Activated B cell treated with CpG ODN at 0.5 μM for 24 hours (primary cell): ENCODE measurements at regions not wholly inside any gene's neighbourhood (a gene's known extent, or its start where the extent isn't known, plus 50 kb on each side); places are given as distances from the start of the nearest gene placed in this dataset.

ENCODE experiments used
- ATAC-seq: fragments of 200-7000 bp; cut with Tn5 transposase; one replicate; pipeline ENCODE4 v1.10.0; 2021; ENCODE audit warnings: low read depth, mild to moderate bottlenecking, moderate library complexity
- CTCF ChIA-PET: fragments of 350-600 bp; sonication (Branson Sonifier 250); formaldehyde crosslinking; loops from one replicate; lab custom pipeline; 2021; ENCODE audit warnings: antibody characterized with exemption; lab: Charles Lee
- POLR2A ChIA-PET: fragments of 350-600 bp; sonication (Branson Sonifier 250); formaldehyde crosslinking; loops from one replicate; lab custom pipeline; 2021; ENCODE audit warnings: antibody characterized with exemption; lab: Charles Lee
- DNase-seq: peaks from one replicate; pipeline ENCODE4 v3.0.0; 2022
- H3K27ac Mint-ChIP-seq: one replicate; pipeline ENCODE4 v1.8.0; 2020; ENCODE audit warnings: mixed read lengths
- H3K27me3 Mint-ChIP-seq: one replicate; pipeline ENCODE4 v1.8.0; 2021; ENCODE audit warnings: mixed read lengths
- H3K36me3 Mint-ChIP-seq: one replicate; pipeline ENCODE4 v1.8.0; 2021; ENCODE audit warnings: low read depth, mixed read lengths
- H3K4me1 Mint-ChIP-seq: one replicate; pipeline ENCODE4 v1.8.0; 2021; ENCODE audit warnings: mixed read lengths
- H3K4me3 Mint-ChIP-seq: one replicate; pipeline ENCODE4 v1.8.0; 2020; ENCODE audit warnings: mild to moderate bottlenecking, mixed read lengths
- H3K9me3 Mint-ChIP-seq: one replicate; pipeline ENCODE4 v1.8.0; 2020; ENCODE audit warnings: mixed read lengths
- intact Hi-C: fragments of 100-400 bp; cut with micrococcal nuclease; formaldehyde crosslinking; loops from one replicate; pipeline ENCODE4 v1.15.1; 2024
- TF ChIP-seq, protein P1 (sequence below): fragments of 200-600 bp; IDR thresholded peaks from one replicate; pipeline ENCODE4 v1.8.0; 2022; ENCODE audit warnings: antibody characterized with exemption, mild to moderate bottlenecking

GRCh38 chr6:85824329-85824728 lies 181.6 kb upstream of the SYNCRIP start:
- POLR2A ChIA-PET = no interaction called here
- H3K4me3 Mint-ChIP-seq = no peak overlapping the region
- no peak overlapping the region for H3K27ac Mint-ChIP-seq
- H3K9me3 Mint-ChIP-seq = peaks cover 22% of the 10 kb centered on the region
- no peaks in the 10 kb centered on the region for H3K4me1 Mint-ChIP-seq
- no peaks in the 10 kb centered on the region for H3K36me3 Mint-ChIP-seq
- intact Hi-C loops = no loop called here
- no peaks in the 10 kb centered on the region for H3K27me3 Mint-ChIP-seq
- CTCF ChIA-PET = no interaction called here
- ATAC-seq (no peak), DNase-seq (no peak)
- TF ChIP-seq, protein P1, sequence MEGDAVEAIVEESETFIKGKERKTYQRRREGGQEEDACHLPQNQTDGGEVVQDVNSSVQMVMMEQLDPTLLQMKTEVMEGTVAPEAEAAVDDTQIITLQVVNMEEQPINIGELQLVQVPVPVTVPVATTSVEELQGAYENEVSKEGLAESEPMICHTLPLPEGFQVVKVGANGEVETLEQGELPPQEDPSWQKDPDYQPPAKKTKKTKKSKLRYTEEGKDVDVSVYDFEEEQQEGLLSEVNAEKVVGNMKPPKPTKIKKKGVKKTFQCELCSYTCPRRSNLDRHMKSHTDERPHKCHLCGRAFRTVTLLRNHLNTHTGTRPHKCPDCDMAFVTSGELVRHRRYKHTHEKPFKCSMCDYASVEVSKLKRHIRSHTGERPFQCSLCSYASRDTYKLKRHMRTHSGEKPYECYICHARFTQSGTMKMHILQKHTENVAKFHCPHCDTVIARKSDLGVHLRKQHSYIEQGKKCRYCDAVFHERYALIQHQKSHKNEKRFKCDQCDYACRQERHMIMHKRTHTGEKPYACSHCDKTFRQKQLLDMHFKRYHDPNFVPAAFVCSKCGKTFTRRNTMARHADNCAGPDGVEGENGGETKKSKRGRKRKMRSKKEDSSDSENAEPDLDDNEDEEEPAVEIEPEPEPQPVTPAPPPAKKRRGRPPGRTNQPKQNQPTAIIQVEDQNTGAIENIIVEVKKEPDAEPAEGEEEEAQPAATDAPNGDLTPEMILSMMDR = no peak

DNA sequence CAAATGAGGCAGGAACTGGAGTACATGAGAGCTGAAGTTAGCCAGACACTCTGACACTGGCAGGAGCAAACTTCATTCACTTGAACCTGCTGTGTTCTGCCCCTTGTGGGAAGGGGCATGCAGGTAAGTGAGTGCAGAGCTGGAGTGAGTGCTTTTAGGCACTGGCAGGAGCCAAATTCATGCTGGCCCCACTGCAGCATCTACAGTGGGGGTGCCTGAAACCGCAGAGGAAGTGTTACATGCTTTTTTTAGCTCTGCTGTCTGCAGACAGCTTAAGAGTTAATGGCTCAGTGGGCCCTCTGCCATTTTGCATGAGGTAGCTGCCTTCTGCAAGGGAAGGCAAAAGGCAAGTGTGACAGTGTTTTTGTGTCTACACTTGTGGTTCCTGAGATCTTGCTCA lies 167.9 kb upstream of the SYNCRIP start:
- no peak for DNase-seq
- CTCF ChIA-PET = no interaction called here
- ATAC-seq = no peak
- no peak overlapping the region for H3K27ac Mint-ChIP-seq
- intact Hi-C loops = no loop called here
- no peak overlapping the region for H3K4me3 Mint-ChIP-seq
- H3K9me3 Mint-ChIP-seq = peaks cover 19% of the 10 kb centered on the region
- no peaks in the 10 kb centered on the region for H3K36me3 Mint-ChIP-seq
- POLR2A ChIA-PET = no interaction called here
- H3K4me1 Mint-ChIP-seq = no peaks in the 10 kb centered on the region
- TF ChIP-seq, protein P1 = no peak
- H3K27me3 Mint-ChIP-seq = peaks cover 2% of the 10 kb centered on the region

GRCh38 chr6:85803721-85804120 lies 161.0 kb upstream of the SYNCRIP start:
- Mint-ChIP-seq H3K27ac (no peak overlapping the region), H3K4me1 (no peaks in the 10 kb centered on the region), H3K9me3 (peaks cover 2% of the 10 kb centered on the region), H3K27me3 (no peaks in the 10 kb centered on the region), H3K4me3 (no peak overlapping the region), H3K36me3 (no peaks in the 10 kb centered on the region)
- TF ChIP-seq, protein P1 = no peak
- no peak for DNase-seq
- POLR2A ChIA-PET = no interaction called here
- CTCF ChIA-PET = no interaction called here
- ATAC-seq = no peak
- intact Hi-C loops = no loop called here

GRCh38 chr6:85802162-85802561 lies 159.5 kb upstream of the SYNCRIP start:
- DNase-seq (no peak), ATAC-seq (no peak)
- CTCF ChIA-PET = no interaction called here
- Mint-ChIP-seq H3K4me3 (no peak overlapping the region), H3K36me3 (no peaks in the 10 kb centered on the region), H3K9me3 (peaks cover 2% of the 10 kb centered on the region), H3K4me1 (no peaks in the 10 kb centered on the region), H3K27ac (no peak overlapping the region), H3K27me3 (no peaks in the 10 kb centered on the region)
- POLR2A ChIA-PET = no interaction called here
- TF ChIP-seq, protein P1 = no peak
- intact Hi-C loops = no loop called here

GRCh38 chr6:85798931-85799652 lies 156.4 kb upstream of the SYNCRIP start:
- no peak for ATAC-seq
- H3K4me3 Mint-ChIP-seq = no peak overlapping the region
- intact Hi-C loops = no loop called here
- H3K36me3 Mint-ChIP-seq = no peaks in the 10 kb centered on the region
- TF ChIP-seq, protein P1 = no peak
- no peaks in the 10 kb centered on the region for H3K9me3 Mint-ChIP-seq
- no peak overlapping the region for H3K27ac Mint-ChIP-seq
- ChIA-PET CTCF (no interaction called here), POLR2A (no interaction called here)
- no peaks in the 10 kb centered on the region for H3K27me3 Mint-ChIP-seq
- no peak for DNase-seq
- H3K4me1 Mint-ChIP-seq = no peaks in the 10 kb centered on the region
